HL-60 (cell line): ENCODE measurements at regions not wholly inside any gene's neighbourhood (a gene's known extent, or its start where the extent isn't known, plus 50 kb on each side); places are given as distances from the start of the nearest gene placed in this dataset.

Experiments
- CTCF ChIP-seq: IDR thresholded peaks from one replicate; pipeline ENCODE4 v1.5.1; 2011; ENCODE audit warnings: low read length, control low read depth, inconsistent platforms; ENCODE audit not compliant: insufficient read depth
- GABPA ChIP-seq: IDR thresholded peaks from 2 replicates; pipeline ENCODE4 v1.6.1; 2012; ENCODE audit warnings: low read depth
- SPI1 ChIP-seq: IDR thresholded peaks from 2 replicates; pipeline ENCODE4 v1.6.1; 2012; ENCODE audit warnings: low read depth, mild to moderate bottlenecking, borderline replicate concordance

GRCh38 chr7:131008840-131009711, 275.1 kb upstream of the KLF14 start:
- TF ChIP-seq CTCF (no peak), GABPA (no peak), SPI1 (no peak)
